HG03196 (cell line): ENCODE measurements at regions not wholly inside any gene's neighbourhood (a gene's known extent, or its start where the extent isn't known, plus 50 kb on each side); places are given as distances from the start of the nearest gene placed in this dataset.
"Not testable (repeated sequence)": the region's sequence is repeated elsewhere in the genome, so short reads cannot be mapped to it uniquely, and the experiment has no call there.

Source experiments
- ATAC-seq: cut with Tn5 transposase; IDR thresholded peaks from one replicate; pipeline ENCODE4 v1.9.1; 2021; ENCODE audit not compliant: unreplicated experiment

GRCh38 chr13:90717451-90717936, 630.0 kb upstream of the MIR17HG start:
- ATAC-seq: no peak

- no peak for ATAC-seq
Observed at GRCh38 chr13:90719461-90719860, 628.0 kb upstream of the MIR17HG start.

GRCh38 chr13:90721937-90722336, 625.5 kb upstream of the MIR17HG start:
- ATAC-seq: no peak

DNA sequence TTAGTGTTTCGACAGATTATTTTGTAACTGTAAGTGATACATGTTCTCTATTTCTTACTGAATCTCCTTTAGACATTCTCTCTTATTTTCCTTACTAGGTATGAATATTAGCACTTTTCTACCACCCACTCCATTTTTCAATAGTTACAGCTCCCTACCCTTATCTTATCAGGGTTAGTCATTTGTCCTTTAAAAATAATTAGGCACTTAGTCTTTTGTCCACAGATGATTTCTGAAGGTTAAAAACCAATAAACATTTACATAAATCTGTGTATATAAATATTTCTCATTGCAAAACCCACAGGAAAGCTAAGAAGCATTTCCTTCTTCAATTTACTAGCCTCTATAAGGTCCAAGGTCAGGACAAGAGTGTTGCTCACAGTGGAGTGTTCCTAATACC, 624.1 kb upstream of the MIR17HG start:
- no peak for ATAC-seq

GRCh38 chr13:90726375-90726774, 621.1 kb upstream of the MIR17HG start:
- ATAC-seq: no peak

- ATAC-seq: no peak
Observed at GRCh38 chr13:90732049-90732448, 615.4 kb upstream of the MIR17HG start.

GRCh38 chr13:90734497-90734896, 613.0 kb upstream of the MIR17HG start:
- ATAC-seq: not testable (repeated sequence)

DNA sequence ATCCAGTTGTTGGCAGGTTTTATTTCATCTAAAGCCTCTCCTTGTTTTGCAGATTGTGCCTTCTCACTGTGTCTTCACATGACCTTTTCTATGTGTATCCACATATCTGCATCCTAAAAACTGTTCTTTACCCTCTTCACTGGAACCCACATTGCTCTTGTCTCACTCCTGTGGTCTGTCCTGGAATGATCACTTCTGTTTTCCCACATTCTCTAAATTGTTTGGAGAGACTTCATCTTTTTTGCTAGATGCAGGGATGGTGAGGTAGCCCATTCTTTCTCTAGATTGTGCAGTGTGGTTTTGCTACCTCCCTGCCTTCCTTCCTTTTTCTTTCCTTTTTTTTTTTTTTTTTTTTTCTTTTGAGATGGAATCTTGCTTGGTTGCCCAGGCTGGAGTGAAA, 608.6 kb upstream of the MIR17HG start:
- no peak for ATAC-seq

- no peak for ATAC-seq
Observed at GRCh38 chr13:90740099-90740498, 607.4 kb upstream of the MIR17HG start.

DNA sequence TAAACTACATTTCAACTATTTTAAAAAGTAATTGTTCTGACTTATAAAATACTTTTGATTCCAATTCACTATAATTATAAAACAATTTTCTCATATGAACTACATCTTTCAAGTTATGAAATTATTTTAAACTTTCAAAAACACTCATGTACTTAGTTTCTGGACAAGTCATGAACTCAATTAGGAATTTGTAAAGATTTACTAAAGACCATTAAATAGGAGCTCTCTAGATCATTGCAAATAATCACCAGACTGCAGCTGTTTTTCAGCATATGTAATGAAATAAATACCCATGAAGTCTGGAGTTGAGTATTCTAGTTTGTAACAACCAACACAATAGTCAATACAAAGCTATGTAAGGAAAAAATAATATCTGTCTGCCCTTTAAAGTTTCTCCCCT, 605.1 kb upstream of the MIR17HG start:
- no peak for ATAC-seq

- ATAC-seq: no peak
Observed at GRCh38 chr13:90746230-90746629, 601.3 kb upstream of the MIR17HG start.

- no peak for ATAC-seq
Observed at GRCh38 chr13:90750021-90750420, 597.5 kb upstream of the MIR17HG start.

- no peak for ATAC-seq
Observed at GRCh38 chr13:90751026-90751425, 596.5 kb upstream of the MIR17HG start.

DNA sequence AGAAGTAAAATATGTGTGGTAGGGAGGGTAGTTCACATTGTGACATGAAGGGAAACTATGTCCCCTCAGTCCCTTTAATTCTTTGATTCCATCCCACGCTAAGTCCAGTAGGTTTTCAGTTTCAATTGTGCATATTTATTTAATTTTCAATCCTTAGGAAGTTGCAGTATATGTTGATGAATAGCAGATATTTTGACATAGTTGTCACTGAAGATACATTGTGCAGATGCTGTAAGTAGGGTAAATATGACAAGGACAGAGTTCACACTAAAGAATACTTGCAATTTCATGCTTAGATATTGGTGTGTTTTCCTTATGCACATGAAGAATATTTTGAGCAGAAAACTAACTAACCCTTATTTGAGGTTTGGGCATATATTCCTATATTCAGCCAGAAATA, 595.4 kb upstream of the MIR17HG start:
- ATAC-seq: no peak

- no peak for ATAC-seq
Observed at GRCh38 chr13:90757127-90757680, 590.3 kb upstream of the MIR17HG start.

DNA sequence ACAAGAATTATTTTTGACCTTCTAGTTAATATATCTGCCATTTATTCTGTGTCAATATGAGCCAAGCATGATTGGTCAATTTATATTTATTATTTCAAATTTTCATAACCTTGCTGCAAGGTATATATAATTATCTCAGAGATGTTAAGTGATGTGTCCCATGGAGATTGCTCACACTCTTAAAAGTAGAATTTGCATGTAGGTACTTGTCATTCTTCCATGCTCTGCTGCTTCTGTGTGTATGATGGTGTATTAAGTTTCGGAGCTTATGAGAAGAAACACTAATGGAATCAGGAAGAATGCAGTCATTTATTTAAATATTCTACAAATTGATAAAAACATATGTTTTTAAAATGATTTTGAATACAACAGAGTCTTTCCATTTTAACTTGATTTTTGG, 586.8 kb upstream of the MIR17HG start:
- ATAC-seq: no peak

GRCh38 chr13:90763476-90764150, 583.9 kb upstream of the MIR17HG start:
- no peak for ATAC-seq

DNA sequence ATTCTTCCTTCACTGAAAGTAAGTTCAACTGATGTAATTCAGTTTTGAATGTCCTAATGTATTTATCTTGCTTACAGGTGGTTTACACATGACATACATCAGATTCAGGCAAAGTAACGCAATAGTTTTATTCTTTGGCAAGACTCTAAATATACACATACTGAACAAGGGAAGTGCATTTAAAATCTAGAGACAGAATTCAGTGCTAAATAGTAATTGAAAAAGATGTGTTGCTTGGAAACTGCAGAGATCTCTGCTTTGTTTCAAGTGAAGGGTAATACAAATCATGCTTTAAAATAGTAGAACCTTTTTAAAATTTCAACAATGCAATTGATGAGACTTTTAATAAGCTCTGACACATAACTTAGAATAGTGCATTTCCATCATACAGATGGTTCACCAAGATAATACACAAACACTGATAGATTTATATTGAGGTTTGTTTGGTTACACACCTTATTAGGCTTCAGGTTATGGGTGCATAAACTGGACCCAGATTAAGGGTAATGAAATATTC, 581.0 kb upstream of the MIR17HG start:
- ATAC-seq: no peak

DNA sequence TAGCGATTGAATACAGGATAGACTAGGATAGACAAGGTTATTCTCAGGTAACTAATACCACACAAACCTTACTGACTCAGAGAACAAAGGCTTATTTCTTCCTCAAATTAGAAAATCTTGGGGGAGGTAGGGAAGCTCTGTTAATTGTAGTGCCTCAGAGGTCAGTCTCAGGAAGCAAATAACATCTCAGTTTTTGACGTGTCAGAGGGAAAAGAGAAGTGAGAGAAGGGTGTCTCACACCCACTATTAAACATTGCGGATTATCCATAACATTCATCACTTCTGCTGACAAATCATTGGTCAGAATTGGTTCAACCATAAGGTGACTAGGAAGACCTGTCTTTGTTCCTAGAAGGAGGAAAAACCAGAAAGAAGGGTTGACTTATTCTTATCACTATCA, 579.4 kb upstream of the MIR17HG start:
- ATAC-seq: no peak

DNA sequence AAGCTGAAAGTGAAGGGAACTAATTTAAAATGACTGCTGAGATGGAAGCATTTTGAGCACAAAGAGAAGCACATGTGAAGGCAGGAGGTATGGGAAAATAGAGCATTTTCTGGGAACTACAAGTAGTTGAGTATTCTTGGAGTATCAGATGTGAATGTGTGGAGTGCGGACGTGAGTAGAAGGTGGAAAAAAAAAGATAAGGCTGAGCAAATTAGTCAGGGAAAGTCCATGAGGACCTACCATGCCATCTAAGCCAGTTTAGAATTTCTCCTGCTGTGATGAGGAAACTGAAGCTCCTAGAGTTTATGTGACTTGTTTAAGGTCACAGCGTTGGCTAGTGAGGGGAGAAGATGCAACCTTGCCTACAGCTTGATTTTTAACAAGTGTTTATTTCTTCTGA, 578.1 kb upstream of the MIR17HG start:
- ATAC-seq: no peak

DNA sequence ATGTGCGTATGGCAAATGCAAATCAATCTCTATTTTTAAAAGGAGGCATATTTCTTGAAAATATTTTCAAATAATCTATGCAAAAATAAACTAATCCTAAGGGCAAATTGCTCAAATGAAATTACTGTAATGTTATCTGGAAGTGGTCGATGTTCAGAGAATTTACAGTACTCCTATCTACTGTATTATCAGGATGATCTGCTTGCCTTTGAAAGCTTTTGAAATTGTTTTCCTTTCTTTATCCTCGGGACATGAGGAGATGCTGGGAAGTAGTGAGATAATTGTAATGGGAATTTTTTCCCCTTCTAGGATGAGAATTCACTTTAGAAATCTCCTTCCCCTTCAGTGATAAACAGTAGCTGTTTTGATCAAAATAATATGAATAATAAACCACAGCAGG, 577.2 kb upstream of the MIR17HG start:
- ATAC-seq: no peak

DNA sequence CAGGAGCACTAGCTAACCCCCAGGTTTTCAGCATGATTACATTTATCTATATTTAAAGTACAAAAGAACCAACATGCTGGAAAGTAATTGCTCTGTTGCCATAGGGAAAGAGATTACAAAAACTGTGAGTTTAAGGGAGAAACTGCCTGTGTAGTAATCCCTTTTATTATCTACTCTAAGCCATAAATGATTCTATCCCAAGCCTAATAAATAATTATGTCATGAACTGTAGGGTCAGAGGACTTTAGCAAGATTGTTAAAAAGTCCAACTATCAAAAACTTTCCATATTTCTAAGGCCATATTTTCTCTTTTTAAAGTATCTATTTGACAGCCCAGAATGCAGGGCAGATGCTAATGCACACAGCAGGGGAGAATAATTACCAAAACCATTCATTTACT, 573.8 kb upstream of the MIR17HG start:
- no peak for ATAC-seq
